IPS DF 6.9 (cell line): ENCODE measurements at regions not wholly inside any gene's neighbourhood (a gene's known extent, or its start where the extent isn't known, plus 50 kb on each side); places are given as distances from the start of the nearest gene placed in this dataset.

Source experiments
- DNase-seq: peaks from one replicate; pipeline ENCODE4 v3.0.0-alpha.2; 2013; ENCODE audit warnings: low read depth, low spot score
- H3K27ac ChIP-seq: one replicate; pipeline ENCODE4 v1.5.1; 2013; ENCODE audit warnings: low read length, control low read depth
- H3K27me3 ChIP-seq: 2 replicates; pipeline ENCODE4 v1.6.1; 2013; ENCODE audit warnings: mild to moderate bottlenecking, low read length; ENCODE audit not compliant: control insufficient read depth, insufficient read depth
- H3K36me3 ChIP-seq: 2 replicates; pipeline ENCODE4 v1.6.1; 2013; ENCODE audit warnings: low read length; ENCODE audit not compliant: control insufficient read depth, insufficient read depth
- H3K4me1 ChIP-seq: 2 replicates; pipeline ENCODE4 v1.6.1; 2013; ENCODE audit warnings: low read length; ENCODE audit not compliant: control insufficient read depth, insufficient read depth
- H3K4me3 ChIP-seq: 2 replicates; pipeline ENCODE4 v1.5.1; 2013; ENCODE audit warnings: mild to moderate bottlenecking, low read length
- H3K9me3 ChIP-seq: 2 replicates; pipeline ENCODE4 v1.6.1; 2013; ENCODE audit warnings: low read length, inconsistent platforms; ENCODE audit not compliant: control insufficient read depth, insufficient read depth
- WGBS: extraction: QIAGEN DNeasy Blood & Tissue Kit; methylation state at CpG from one replicate; pipeline ENCODE4 v1.1.7; 2013; ENCODE audit warnings: mixed read lengths, missing lambda C conversion rate; ENCODE audit not compliant: insufficient read length, insufficient coverage; 5-methylcytosine and 5-hydroxymethylcytosine counted together

DNA sequence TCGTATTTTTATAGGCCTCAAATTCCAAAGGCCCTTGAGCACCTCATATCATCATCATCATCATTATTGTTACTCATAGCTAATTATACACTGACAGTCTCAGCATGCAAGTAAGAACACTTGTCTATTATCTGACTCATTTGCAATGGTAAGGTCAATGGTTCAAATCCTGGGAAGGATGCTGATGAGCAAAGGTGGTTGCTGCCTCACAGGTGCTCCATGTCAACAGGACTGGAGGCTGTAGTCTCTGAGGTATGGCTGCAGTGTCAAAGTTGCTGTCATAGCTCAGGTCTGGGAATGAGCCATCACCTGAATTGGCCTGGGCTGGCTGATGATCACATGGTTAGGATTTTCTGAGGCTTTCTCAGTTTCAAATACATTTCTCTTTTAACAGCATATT lies 379.3 kb downstream of the BCL11A start:
- WGBS, result no CpG with 5 or more reads among the region's 1 CpG
- H3K27me3 ChIP-seq, result no peaks in the 10 kb centered on the region

DNA sequence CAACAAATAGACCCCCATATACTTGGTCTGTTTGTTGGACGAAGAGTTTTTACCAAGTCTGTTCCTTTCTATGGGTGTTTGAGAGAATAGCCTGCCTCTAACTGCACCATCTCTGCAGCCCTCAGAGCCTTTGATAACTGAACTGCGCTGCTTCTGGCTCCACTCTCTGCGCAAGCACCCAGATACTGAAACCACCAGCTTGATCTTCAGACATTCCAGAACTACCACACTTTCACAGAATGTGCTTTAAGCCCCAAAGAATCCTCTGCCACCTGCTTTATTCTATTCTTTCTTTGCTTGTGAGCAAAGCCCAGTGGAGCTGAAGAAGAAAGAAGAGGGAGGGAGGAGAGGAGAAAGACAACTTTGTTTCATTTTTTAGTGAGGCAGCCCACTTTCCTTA lies 380.7 kb downstream of the BCL11A start:
- H3K27me3 ChIP-seq, result no peaks in the 10 kb centered on the region
- H3K36me3 ChIP-seq, result no peaks in the 10 kb centered on the region
- H3K4me3 ChIP-seq, result no peak overlapping the region
- no peaks in the 10 kb centered on the region for H3K9me3 ChIP-seq
- DNase-seq, result no peak
- WGBS, result no CpG with 5 or more reads among the region's 3 CpGs
- no peak overlapping the region for H3K27ac ChIP-seq
- H3K4me1 ChIP-seq, result no peaks in the 10 kb centered on the region

More for the DNA sequence above, 379.3 kb downstream of the BCL11A start:
- Histone ChIP-seq H3K9me3 (no peaks in the 10 kb centered on the region), H3K4me3 (no peak overlapping the region), H3K4me1 (no peaks in the 10 kb centered on the region), H3K36me3 (no peaks in the 10 kb centered on the region), H3K27ac (no peak overlapping the region)
- no peak for DNase-seq

DNA sequence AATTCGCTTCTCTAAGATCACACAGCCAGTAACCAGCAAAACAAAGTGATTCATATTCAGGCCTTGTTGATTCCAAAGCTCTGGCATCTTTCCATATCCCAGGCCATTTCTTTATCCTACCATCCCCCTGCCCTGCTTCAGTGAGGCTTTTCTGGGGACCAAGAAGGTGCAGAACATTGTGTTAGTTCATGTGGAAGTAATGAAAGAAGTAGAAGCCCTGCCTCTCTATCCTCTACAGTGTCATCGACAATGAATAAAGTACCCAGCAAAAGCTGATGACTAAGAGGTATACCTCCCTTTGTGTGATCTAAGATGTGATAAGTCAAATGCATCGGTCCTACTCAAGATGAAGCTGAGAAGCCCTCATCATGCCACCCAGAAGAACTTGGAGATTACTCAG lies 383.2 kb downstream of the BCL11A start:
- no peaks in the 10 kb centered on the region for H3K4me1 ChIP-seq
- no peak for DNase-seq
- no peaks in the 10 kb centered on the region for H3K27me3 ChIP-seq
- no peak overlapping the region for H3K4me3 ChIP-seq
- H3K27ac ChIP-seq, result no peak overlapping the region
- H3K36me3 ChIP-seq, result no peaks in the 10 kb centered on the region
- no CpG with 5 or more reads among the region's 3 CpGs for WGBS
- no peaks in the 10 kb centered on the region for H3K9me3 ChIP-seq

DNA sequence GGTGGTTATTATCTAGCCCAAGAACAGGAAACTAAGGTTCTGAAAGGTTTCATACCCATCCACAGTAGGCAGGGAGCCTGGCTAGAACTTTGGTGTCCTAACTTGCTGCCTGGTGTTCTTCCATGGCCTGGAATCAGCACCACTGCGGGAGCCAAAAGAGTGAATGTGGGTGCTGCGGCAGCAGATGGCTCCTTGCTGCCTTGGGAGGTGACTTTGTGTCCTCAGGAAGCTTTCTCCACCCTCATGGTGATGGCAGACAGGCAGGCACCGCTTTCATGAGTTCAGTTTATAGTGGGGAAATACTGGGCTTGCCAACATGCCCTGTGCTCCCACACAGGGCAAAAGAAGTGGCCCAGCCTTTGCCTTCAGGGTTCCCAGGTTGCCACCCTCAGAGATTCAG lies 385.2 kb downstream of the BCL11A start:
- no peaks in the 10 kb centered on the region for H3K4me1 ChIP-seq
- no peaks in the 10 kb centered on the region for H3K27me3 ChIP-seq
- no CpG with 5 or more reads among the region's 3 CpGs for WGBS
- no peak for DNase-seq
- no peaks in the 10 kb centered on the region for H3K36me3 ChIP-seq
- H3K9me3 ChIP-seq, result no peaks in the 10 kb centered on the region
- H3K4me3 ChIP-seq, result no peak overlapping the region
- H3K27ac ChIP-seq, result no peak overlapping the region

DNA sequence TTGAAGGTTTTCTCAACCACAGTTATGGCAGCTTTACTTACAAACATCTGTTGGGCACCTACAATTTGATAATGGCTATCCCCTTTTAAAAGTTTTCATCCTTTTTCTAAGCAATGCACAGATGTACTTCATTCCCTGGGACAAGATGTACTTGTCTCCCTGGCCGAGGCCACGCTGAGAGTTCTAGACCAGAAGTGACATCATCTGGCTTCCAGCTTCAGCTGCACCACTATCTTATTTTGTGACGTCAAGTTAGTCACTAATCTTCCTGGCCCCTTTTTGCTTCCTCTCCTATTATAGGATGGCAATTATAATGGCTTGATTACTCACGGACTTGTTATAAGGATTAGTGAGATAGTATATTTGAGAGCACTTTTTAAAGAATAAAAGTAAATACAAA lies 386.4 kb downstream of the BCL11A start:
- DNase-seq, result no peak
- no CpG with 5 or more reads among the region's 4 CpGs for WGBS
- Histone ChIP-seq H3K4me3 (no peak overlapping the region), H3K9me3 (no peaks in the 10 kb centered on the region), H3K27ac (no peak overlapping the region), H3K4me1 (no peaks in the 10 kb centered on the region), H3K27me3 (no peaks in the 10 kb centered on the region), H3K36me3 (no peaks in the 10 kb centered on the region)

DNA sequence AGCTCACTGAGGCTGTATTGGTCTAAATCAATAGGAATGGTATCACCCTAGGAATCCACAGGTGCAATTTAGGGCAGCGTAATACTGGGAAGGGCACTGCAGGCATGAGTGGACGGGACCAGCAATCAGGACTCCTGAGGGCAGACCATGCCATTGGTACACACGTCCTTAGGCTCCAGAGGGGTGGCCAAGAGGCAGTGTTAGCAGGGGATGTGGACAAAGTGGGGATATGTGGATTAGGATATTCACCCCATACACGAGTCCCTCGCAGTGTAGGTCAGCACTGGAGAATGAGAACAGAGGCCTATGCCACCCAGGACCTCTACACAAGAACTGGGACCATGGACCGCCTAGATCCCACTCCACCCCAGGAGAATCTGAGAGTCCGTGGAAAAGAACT lies 389.8 kb downstream of the BCL11A start:
- Histone ChIP-seq H3K4me3 (no peak overlapping the region), H3K4me1 (no peaks in the 10 kb centered on the region), H3K36me3 (no peaks in the 10 kb centered on the region), H3K27ac (no peak overlapping the region), H3K9me3 (no peaks in the 10 kb centered on the region), H3K27me3 (no peaks in the 10 kb centered on the region)
- no peak for DNase-seq
- WGBS, result no CpG with 5 or more reads among the region's 7 CpGs

DNA sequence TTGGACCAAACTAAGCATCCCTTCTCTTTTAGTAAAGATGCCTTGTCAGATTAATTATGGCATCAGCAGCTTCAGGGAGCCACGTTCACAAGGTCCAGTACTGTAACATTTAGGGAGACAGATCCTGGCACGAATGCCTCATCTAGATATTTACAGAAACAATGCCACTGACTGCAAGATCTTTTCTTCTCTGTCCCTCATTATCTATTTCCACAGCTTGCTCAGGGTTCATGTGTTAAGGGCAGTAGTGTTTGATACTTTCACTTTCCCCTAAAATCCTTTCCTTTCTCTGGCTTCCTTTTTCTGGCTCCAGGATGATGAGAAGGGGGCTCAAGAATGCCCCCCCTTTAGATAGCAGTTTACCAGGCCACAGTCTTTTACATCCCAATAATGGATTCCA lies 393.9 kb downstream of the BCL11A start:
- Histone ChIP-seq H3K4me3 (no peak overlapping the region), H3K27ac (no peak overlapping the region), H3K9me3 (no peaks in the 10 kb centered on the region), H3K27me3 (no peaks in the 10 kb centered on the region), H3K36me3 (no peaks in the 10 kb centered on the region), H3K4me1 (no peaks in the 10 kb centered on the region)
- DNase-seq, result no peak
- no CpG with 5 or more reads among the region's 2 CpGs for WGBS

DNA sequence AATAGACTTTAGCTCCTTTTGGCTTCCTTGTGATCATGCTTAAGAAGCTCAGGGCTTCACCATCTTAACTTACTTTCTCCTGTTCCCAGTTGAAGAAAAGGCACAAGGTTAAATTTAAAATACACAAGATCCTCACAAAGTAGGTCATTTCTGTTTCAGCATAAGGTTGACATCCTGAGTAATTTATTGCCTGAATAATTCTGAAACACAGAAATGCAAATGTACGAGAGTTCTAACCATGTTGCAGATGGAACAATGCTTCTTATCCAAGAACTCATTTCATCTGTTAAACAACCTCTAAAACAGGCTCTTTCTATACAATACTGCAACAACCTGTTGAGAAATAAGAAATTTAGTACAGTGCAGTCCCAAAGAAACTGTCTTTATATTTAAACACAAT lies 395.2 kb downstream of the BCL11A start:
- Histone ChIP-seq H3K4me3 (no peak overlapping the region), H3K27ac (no peak overlapping the region), H3K27me3 (no peaks in the 10 kb centered on the region), H3K36me3 (no peaks in the 10 kb centered on the region), H3K4me1 (no peaks in the 10 kb centered on the region), H3K9me3 (no peaks in the 10 kb centered on the region)
- no peak for DNase-seq
- WGBS, result no CpG with 5 or more reads among the region's 1 CpG

DNA sequence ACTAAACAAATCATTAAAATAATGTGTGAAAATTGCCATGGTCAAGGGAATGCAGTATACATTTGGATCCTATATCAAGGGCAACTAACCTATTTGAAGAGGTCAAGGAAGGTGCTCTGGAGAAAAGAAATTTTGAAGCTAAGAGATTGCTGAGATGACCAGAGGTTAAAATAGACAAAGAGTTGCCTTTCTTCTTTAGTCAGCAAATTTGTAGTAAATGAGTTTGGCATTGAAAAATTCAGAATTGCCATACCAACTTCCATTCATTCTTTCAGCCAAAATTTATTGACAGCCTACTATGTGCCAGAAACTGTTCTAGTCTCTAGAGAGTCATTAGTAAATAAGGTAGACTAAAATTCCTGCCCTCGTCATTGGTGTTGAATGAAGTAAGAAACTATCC lies 396.2 kb downstream of the BCL11A start:
- DNase-seq, result no peak
- no peaks in the 10 kb centered on the region for H3K36me3 ChIP-seq
- H3K27me3 ChIP-seq, result no peaks in the 10 kb centered on the region
- H3K4me3 ChIP-seq, result no peak overlapping the region
- H3K9me3 ChIP-seq, result no peaks in the 10 kb centered on the region
- H3K27ac ChIP-seq, result no peak overlapping the region
- no peaks in the 10 kb centered on the region for H3K4me1 ChIP-seq
- WGBS, result no CpG with 5 or more reads among the region's 1 CpG

DNA sequence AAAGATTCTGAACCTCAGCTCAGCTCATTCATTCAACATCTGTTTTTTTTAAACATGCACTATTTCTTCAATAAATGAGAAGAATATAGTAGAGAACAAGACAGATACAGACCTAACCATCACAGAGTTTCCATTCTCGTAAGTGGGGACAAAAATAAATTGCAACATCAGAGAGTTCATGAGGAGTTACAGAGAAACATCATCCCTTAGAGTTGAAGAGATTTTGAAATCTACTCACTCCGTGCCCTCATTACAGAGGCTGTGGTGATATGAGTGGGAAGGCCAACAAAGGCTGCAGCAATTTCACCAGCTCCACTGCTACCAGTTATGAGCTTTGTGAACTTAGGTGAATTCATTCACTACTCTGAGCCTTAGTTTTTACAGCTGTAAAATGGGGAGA lies 399.3 kb downstream of the BCL11A start:
- Histone ChIP-seq H3K27ac (no peak overlapping the region), H3K4me1 (no peaks in the 10 kb centered on the region), H3K9me3 (no peaks in the 10 kb centered on the region), H3K4me3 (no peak overlapping the region), H3K36me3 (no peaks in the 10 kb centered on the region), H3K27me3 (no peaks in the 10 kb centered on the region)
- no CpG with 5 or more reads among the region's 2 CpGs for WGBS
- no peak for DNase-seq

DNA sequence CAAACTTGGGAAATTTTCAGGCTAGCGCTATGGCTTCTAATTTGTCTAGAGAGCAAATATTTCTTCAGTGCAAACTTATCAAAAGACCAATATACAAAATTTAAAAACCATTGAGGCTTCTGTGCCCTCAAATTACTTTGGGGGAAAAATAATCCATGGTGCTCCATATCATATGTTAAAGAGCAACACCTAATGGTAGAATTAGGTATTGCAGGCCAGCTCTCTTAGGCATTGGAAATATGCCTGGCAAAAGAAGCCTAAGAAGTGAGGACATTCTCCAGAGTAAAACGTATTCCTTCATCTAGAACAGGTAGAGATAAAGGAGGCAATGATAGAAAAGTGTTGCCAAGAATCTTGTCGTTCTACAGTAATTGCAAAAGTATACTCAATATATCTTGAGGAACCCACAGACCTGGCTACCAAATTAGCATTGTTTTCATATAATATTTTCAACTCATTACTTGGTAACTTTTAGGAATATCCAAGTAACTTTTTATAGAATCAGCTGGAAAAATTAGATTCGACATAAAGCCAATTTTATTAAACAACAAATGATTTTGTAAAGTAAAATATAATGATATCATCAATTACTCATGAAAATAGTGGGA lies 401.1 kb downstream of the BCL11A start:
- no peak overlapping the region for H3K27ac ChIP-seq
- no CpG with 5 or more reads among the region's 4 CpGs for WGBS
- DNase-seq, result peak; percentile 25
- no peaks in the 10 kb centered on the region for H3K9me3 ChIP-seq
- H3K4me1 ChIP-seq, result no peaks in the 10 kb centered on the region
- no peaks in the 10 kb centered on the region for H3K36me3 ChIP-seq
- H3K27me3 ChIP-seq, result no peaks in the 10 kb centered on the region
- no peak overlapping the region for H3K4me3 ChIP-seq
